ENCODE measurements at regions not wholly inside any gene's neighbourhood (a gene's known extent, or its start where the extent isn't known, plus 50 kb on each side); places are given as distances from the start of the nearest gene placed in this dataset.

DNA sequence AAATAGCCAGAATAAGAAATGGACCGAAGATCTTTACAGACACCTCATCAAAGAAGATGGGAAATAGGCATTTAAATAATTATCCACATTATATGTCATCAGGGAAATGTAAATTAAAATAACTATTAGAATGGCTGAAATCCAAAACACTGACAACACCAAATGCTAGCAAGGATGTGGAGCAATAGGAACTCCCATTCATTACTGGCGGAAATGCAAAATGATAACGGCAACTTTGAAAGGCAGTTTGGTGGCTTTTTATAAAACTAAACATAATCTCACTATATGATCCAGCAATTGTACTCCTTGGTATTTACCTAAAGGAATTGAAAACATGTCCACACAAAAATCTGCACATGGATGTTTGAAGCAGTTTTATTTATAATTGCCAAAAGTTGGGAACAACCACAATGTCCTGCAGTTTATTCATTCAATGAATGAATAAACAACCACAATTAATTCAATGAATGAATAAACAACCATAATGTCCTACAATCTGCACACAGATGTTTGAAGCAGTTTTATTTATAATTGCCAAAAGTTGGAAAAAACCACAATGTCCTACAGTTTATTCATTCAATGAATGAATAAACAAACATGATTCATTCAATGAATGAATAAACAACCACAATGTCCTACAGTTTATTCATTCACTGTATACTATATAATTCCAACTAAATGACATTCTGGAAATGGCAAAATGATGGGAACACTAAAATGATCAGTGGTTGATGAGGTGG lies 117.6 kb upstream of the PCDH18 start:
- no peak overlapping the region for H3K4me3 ChIP-seq
- TF ChIP-seq, protein P1, sequence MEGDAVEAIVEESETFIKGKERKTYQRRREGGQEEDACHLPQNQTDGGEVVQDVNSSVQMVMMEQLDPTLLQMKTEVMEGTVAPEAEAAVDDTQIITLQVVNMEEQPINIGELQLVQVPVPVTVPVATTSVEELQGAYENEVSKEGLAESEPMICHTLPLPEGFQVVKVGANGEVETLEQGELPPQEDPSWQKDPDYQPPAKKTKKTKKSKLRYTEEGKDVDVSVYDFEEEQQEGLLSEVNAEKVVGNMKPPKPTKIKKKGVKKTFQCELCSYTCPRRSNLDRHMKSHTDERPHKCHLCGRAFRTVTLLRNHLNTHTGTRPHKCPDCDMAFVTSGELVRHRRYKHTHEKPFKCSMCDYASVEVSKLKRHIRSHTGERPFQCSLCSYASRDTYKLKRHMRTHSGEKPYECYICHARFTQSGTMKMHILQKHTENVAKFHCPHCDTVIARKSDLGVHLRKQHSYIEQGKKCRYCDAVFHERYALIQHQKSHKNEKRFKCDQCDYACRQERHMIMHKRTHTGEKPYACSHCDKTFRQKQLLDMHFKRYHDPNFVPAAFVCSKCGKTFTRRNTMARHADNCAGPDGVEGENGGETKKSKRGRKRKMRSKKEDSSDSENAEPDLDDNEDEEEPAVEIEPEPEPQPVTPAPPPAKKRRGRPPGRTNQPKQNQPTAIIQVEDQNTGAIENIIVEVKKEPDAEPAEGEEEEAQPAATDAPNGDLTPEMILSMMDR (IDR thresholded peaks at IDR 0.05), result no peak
- no peak overlapping the region for H3K27ac ChIP-seq

GRCh38 chr4:137648531-137648930 lies 116.2 kb upstream of the PCDH18 start:
- no peak for DNase-seq (ENCODE audit: low spot score in 2 of 2)
- intact Hi-C loops (cut with DNase I), result no loop called here
- H3K27me3 ChIP-seq, result no peaks in the 10 kb centered on the region

More for the DNA sequence above, 117.6 kb upstream of the PCDH18 start:
- no peak for DNase-seq (ENCODE audit: low spot score in 2 of 2)
- Histone ChIP-seq H3K4me1 (no peaks in the 10 kb centered on the region), H3K9me3 (no peaks in the 10 kb centered on the region), H3K27me3 (no peaks in the 10 kb centered on the region), H3K36me3 (no peaks in the 10 kb centered on the region)
- intact Hi-C loops (cut with DNase I), result no loop called here

GRCh38 chr4:137647375-137647774 lies 115.1 kb upstream of the PCDH18 start:
- DNase-seq (ENCODE audit: low spot score in 2 of 2), result no peak
- Histone ChIP-seq H3K27ac (no peak overlapping the region), H3K36me3 (no peaks in the 10 kb centered on the region), H3K27me3 (no peaks in the 10 kb centered on the region), H3K4me3 (no peak overlapping the region), H3K4me1 (no peaks in the 10 kb centered on the region), H3K9me3 (no peaks in the 10 kb centered on the region)
- intact Hi-C loops (cut with DNase I), result no loop called here
- TF ChIP-seq, protein P1 (IDR thresholded peaks at IDR 0.05), result no peak

More at GRCh38 chr4:137648531-137648930, 116.2 kb upstream of the PCDH18 start:
- no peaks in the 10 kb centered on the region for H3K36me3 ChIP-seq
- H3K4me1 ChIP-seq, result no peaks in the 10 kb centered on the region
- no peak overlapping the region for H3K4me3 ChIP-seq
- H3K27ac ChIP-seq, result no peak overlapping the region
- TF ChIP-seq, protein P1 (IDR thresholded peaks at IDR 0.05), result no peak
- H3K9me3 ChIP-seq, result no peaks in the 10 kb centered on the region

- no peaks in the 10 kb centered on the region for H3K4me1 ChIP-seq
- H3K4me3 ChIP-seq, result no peak overlapping the region
- no peaks in the 10 kb centered on the region for H3K9me3 ChIP-seq
- no peak overlapping the region for H3K27ac ChIP-seq
- intact Hi-C loops (cut with DNase I), result no loop called here
- no peaks in the 10 kb centered on the region for H3K36me3 ChIP-seq
- TF ChIP-seq, protein P1 (IDR thresholded peaks at IDR 0.05), result no peak
- no peak for DNase-seq (ENCODE audit: low spot score in 2 of 2)
- H3K27me3 ChIP-seq, result no peaks in the 10 kb centered on the region
These were observed 111.9 kb upstream of the PCDH18 start for GRCh38 chr4:137644201-137644600.

DNA sequence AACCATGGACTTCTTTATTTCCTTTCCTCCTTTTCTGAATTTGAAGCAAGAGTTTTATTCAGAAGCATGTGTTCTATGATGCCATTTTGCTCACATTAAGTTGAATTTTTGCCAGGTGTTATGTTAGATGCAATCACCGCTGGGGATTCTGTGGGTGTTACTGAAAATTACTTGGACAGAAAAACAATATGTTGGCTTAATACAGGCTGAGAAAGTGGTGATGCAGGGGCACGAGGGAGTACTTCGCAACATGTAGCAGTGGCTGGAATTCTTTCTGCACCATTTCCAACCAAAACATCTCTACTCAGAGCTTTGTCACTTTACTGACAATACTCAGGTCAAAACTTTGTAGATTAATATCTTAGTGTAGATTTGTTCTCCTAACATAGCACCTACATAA lies 109.2 kb upstream of the PCDH18 start:
- Histone ChIP-seq H3K9me3 (no peaks in the 10 kb centered on the region), H3K4me1 (no peaks in the 10 kb centered on the region), H3K27me3 (no peaks in the 10 kb centered on the region), H3K4me3 (no peak overlapping the region), H3K36me3 (no peaks in the 10 kb centered on the region), H3K27ac (no peak overlapping the region)
- DNase-seq (ENCODE audit: low spot score in 2 of 2), result no peak
- TF ChIP-seq, protein P1 (IDR thresholded peaks at IDR 0.05), result no peak
- intact Hi-C loops (cut with DNase I), result no loop called here

GRCh38 chr4:137640838-137641158 lies 108.5 kb upstream of the PCDH18 start:
- Histone ChIP-seq H3K9me3 (no peaks in the 10 kb centered on the region), H3K27ac (no peak overlapping the region), H3K4me1 (no peaks in the 10 kb centered on the region), H3K4me3 (no peak overlapping the region), H3K36me3 (no peaks in the 10 kb centered on the region), H3K27me3 (no peaks in the 10 kb centered on the region)
- TF ChIP-seq, protein P1 (IDR thresholded peaks at IDR 0.05), result no peak
- intact Hi-C loops (cut with DNase I), result no loop called here
- DNase-seq (ENCODE audit: low spot score in 2 of 2), result no peak

Data from ascending aorta (tissue), 2 donors.